Adrenal gland (tissue), 5 donors: ENCODE measurements at regions not wholly inside any gene's neighbourhood (a gene's known extent, or its start where the extent isn't known, plus 50 kb on each side); places are given as distances from the start of the nearest gene placed in this dataset.

Source experiments
- CTCF ChIP-seq, 6 experiments: fragments of 450-650 bp in 4 of 6; fragments of 200-600 bp in 2 of 6; sonication (generic) in 1 of 6; IDR thresholded peaks; 1 replicate in 5 of 6; 2 replicates in 1 of 6; pipeline versions ENCODE4 v1.5.1 to v1.8.0; 2016 to 2021; ENCODE audit warnings: antibody characterized with exemption in 6 of 6, mild to moderate bottlenecking in 2 of 6, moderate library complexity in 1 of 6
- POLR2A ChIP-seq, 2 donors: fragments of 450-650 bp; IDR thresholded peaks; one replicate each; pipeline ENCODE4 v1.6.1; 2017; ENCODE audit warnings: antibody characterized with exemption in 2 of 2, mild to moderate bottlenecking in 2 of 2, moderate library complexity in 1 of 2
- donor health status: DM: no; HTN: no; CAD: no.

- no peak for TF ChIP-seq POLR2A (IDR thresholded peaks at IDR 0.05)
- no peak for TF ChIP-seq CTCF (IDR thresholded peaks at IDR 0.05)
Observed at GRCh38 chr2:133841900-133842299, 273.6 kb upstream of the NCKAP5 start.
